ENCODE measurements at regions not wholly inside any gene's neighbourhood (a gene's known extent, or its start where the extent isn't known, plus 50 kb on each side); places are given as distances from the start of the nearest gene placed in this dataset.

DNA sequence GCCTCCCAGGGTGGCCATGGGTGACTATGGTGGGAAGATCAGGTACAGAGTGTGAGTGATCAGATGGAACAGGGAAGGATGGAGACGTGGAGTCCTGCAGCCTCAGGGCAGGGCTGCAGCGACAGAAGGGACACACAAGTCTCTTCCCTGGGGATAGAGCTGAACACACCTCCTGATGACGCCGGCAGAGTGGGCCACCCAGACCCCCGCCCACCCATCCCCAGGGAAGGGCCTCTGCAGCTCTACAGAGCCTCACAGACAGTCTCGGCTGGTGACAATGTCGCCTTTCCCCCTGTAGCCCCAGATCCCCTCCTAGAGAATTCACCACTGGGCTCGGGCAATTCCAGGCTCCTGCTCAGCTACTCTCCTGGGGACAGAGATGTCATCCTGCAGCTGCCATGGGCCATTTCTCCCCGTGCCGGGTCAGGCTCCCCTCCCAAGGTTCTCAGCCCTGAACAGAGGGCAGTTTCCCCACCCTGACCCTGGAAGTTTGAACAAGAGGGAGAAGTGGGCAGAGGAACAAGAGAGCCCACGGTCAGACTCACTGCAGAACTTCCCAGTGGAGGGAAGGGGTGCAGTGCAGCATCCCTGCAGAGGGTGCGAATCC, 115.7 kb downstream of the NCOR2 start:
- H3K4me2 ChIP-seq (ENCODE audit: low read length), result no peak overlapping the region
- ChIA-PET POLR2A (no interaction called here), CTCF (ENCODE audit: unreplicated experiment) (no interaction called here)
- no peaks in the 10 kb centered on the region for H3K79me2 ChIP-seq (ENCODE audit: insufficient read depth, low read depth, low read length)
- H3K4me1 ChIP-seq (ENCODE audit: insufficient read depth, low read length, poor library complexity, severe bottlenecking), result peaks cover 32% of the 10 kb centered on the region
- H3K9me2 ChIP-seq (ENCODE audit: insufficient read depth, low read length), result no peaks in the 10 kb centered on the region
- no peak overlapping the region for H3K27ac ChIP-seq (ENCODE audit: low read depth, low read length, poor library complexity, severe bottlenecking)
- DNase-seq (ENCODE audit: low spot score), result no peak
- H2AFZ ChIP-seq (ENCODE audit: low read length), result no peak overlapping the region
- intact Hi-C loops (cut with micrococcal nuclease; ENCODE audit: unreplicated experiment), result no loop called here
- TF ChIP-seq EZH2phosphoT487 (IDR thresholded peaks at IDR 0.05; ENCODE audit: borderline replicate concordance, low read depth, low read length), result no peak
- TF ChIP-seq, protein P1, sequence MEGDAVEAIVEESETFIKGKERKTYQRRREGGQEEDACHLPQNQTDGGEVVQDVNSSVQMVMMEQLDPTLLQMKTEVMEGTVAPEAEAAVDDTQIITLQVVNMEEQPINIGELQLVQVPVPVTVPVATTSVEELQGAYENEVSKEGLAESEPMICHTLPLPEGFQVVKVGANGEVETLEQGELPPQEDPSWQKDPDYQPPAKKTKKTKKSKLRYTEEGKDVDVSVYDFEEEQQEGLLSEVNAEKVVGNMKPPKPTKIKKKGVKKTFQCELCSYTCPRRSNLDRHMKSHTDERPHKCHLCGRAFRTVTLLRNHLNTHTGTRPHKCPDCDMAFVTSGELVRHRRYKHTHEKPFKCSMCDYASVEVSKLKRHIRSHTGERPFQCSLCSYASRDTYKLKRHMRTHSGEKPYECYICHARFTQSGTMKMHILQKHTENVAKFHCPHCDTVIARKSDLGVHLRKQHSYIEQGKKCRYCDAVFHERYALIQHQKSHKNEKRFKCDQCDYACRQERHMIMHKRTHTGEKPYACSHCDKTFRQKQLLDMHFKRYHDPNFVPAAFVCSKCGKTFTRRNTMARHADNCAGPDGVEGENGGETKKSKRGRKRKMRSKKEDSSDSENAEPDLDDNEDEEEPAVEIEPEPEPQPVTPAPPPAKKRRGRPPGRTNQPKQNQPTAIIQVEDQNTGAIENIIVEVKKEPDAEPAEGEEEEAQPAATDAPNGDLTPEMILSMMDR (conservative IDR thresholded peaks at IDR 0.05; ENCODE audit: low read length), result no peak
- H3K9me3 ChIP-seq (ENCODE audit: low read length), result no peaks in the 10 kb centered on the region
- H3K4me3 ChIP-seq (ENCODE audit: low read depth, low read length, poor library complexity, severe bottlenecking), result no peak overlapping the region
- BruUV-seq (replicated peaks), result no TSS peak
- H3K36me3 ChIP-seq (ENCODE audit: insufficient read depth, low read length), result peaks cover 17% of the 10 kb centered on the region; the same call in 1 of the 2 replicates
- no peaks in the 10 kb centered on the region for H4K20me1 ChIP-seq (ENCODE audit: insufficient read depth, low read length)

DNA sequence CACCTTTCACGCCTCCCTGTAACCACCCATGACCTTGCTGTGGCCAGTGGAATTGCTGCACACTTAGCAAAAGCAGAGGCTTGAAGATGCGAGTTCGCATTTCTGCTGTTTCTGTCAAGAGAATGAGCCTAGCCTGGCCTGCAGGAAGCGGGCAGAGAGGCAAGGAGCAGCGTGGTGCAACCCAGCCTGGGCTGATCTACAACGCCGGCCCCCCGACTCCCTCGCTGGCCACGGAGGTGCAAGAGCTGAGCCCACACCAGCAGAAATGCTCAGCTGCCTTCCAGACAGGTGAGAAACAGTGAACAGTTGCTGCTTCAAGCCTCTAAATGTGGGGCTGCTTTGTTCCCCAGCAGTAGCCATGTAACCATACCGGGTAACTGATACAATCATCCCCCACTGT, 116.4 kb downstream of the NCOR2 start:
- CTCF ChIA-PET (ENCODE audit: unreplicated experiment), result no interaction called here
- Histone ChIP-seq H3K27ac (ENCODE audit: low read depth, low read length, poor library complexity, severe bottlenecking) (no peak overlapping the region), H2AFZ (ENCODE audit: low read length) (no peak overlapping the region), H3K79me2 (ENCODE audit: insufficient read depth, low read depth, low read length) (no peaks in the 10 kb centered on the region), H4K20me1 (ENCODE audit: insufficient read depth, low read length) (no peaks in the 10 kb centered on the region), H3K9me2 (ENCODE audit: insufficient read depth, low read length) (no peaks in the 10 kb centered on the region), H3K36me3 (ENCODE audit: insufficient read depth, low read length) (peaks cover 11% of the 10 kb centered on the region; the same call in 1 of the 2 replicates), H3K9me3 (ENCODE audit: low read length) (no peaks in the 10 kb centered on the region), H3K4me1 (ENCODE audit: insufficient read depth, low read length, poor library complexity, severe bottlenecking) (peaks cover 32% of the 10 kb centered on the region), H3K4me2 (ENCODE audit: low read length) (no peak overlapping the region), H3K4me3 (ENCODE audit: low read depth, low read length, poor library complexity, severe bottlenecking) (no peak overlapping the region)
- DNase-seq (ENCODE audit: low spot score), result no peak
- BruUV-seq (replicated peaks), result no TSS peak
- POLR2A ChIA-PET, result no interaction called here
- intact Hi-C loops (cut with micrococcal nuclease; ENCODE audit: unreplicated experiment), result no loop called here
- TF ChIP-seq, protein P1 (conservative IDR thresholded peaks at IDR 0.05; ENCODE audit: low read length), result no peak
- no peak for TF ChIP-seq EZH2phosphoT487 (IDR thresholded peaks at IDR 0.05; ENCODE audit: borderline replicate concordance, low read depth, low read length)

DNA sequence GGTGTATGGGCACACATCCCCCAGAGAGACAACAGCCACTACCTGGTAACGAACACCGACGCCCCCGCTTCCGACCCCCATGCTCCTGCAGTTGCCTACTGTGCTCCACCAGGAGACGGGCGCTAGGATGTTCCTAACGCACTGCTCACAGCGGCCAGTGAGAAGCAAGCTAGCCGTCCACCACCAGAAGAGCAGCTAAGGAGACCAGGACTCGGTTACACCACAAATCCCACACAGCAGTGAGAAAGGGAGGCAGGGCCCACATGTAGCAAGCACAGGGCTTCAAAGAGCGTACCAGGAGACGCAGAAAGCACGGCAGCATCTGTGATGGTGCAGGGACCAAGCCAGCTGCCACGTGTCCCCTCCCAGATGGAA, 117.0 kb downstream of the NCOR2 start:
- H3K79me2 ChIP-seq (ENCODE audit: insufficient read depth, low read depth, low read length), result no peaks in the 10 kb centered on the region
- H3K9me2 ChIP-seq (ENCODE audit: insufficient read depth, low read length), result no peaks in the 10 kb centered on the region
- H3K4me1 ChIP-seq (ENCODE audit: insufficient read depth, low read length, poor library complexity, severe bottlenecking), result peaks cover 32% of the 10 kb centered on the region
- no TSS peak for BruUV-seq (replicated peaks)
- no peak for DNase-seq (ENCODE audit: low spot score)
- no peak overlapping the region for H3K4me3 ChIP-seq (ENCODE audit: low read depth, low read length, poor library complexity, severe bottlenecking)
- TF ChIP-seq, protein P1 (conservative IDR thresholded peaks at IDR 0.05; ENCODE audit: low read length), result no peak
- TF ChIP-seq EZH2phosphoT487 (IDR thresholded peaks at IDR 0.05; ENCODE audit: borderline replicate concordance, low read depth, low read length), result no peak
- intact Hi-C loops (cut with micrococcal nuclease; ENCODE audit: unreplicated experiment), result no loop called here
- no peaks in the 10 kb centered on the region for H3K9me3 ChIP-seq (ENCODE audit: low read length)
- peaks cover 10% of the 10 kb centered on the region; the same call in 1 of the 2 replicates for H3K36me3 ChIP-seq (ENCODE audit: insufficient read depth, low read length)
- no peak overlapping the region for H3K27ac ChIP-seq (ENCODE audit: low read depth, low read length, poor library complexity, severe bottlenecking)
- no peaks in the 10 kb centered on the region for H4K20me1 ChIP-seq (ENCODE audit: insufficient read depth, low read length)
- POLR2A ChIA-PET, result no interaction called here
- CTCF ChIA-PET (ENCODE audit: unreplicated experiment), result no interaction called here
- H2AFZ ChIP-seq (ENCODE audit: low read length), result no peak overlapping the region
- H3K4me2 ChIP-seq (ENCODE audit: low read length), result no peak overlapping the region

Measured in OCI-LY7 (cell line).